HEK293T (cell line): ENCODE measurements at regions not wholly inside any gene's neighbourhood (a gene's known extent, or its start where the extent isn't known, plus 50 kb on each side); places are given as distances from the start of the nearest gene placed in this dataset.

Source experiments
- BHLHE40 ChIP-seq: fragments of 450-650 bp; IDR thresholded peaks from 2 replicates; pipeline ENCODE4 v1.6.1; 2016; ENCODE audit warnings: mild to moderate bottlenecking, moderate library complexity, borderline replicate concordance
- FOXA1 ChIP-seq: fragments of 450-650 bp; IDR thresholded peaks from 2 replicates; pipeline ENCODE4 v1.6.1; 2016; ENCODE audit warnings: mild to moderate bottlenecking
- FOXM1 ChIP-seq: fragments of 450-650 bp; IDR thresholded peaks from 2 replicates; pipeline ENCODE4 v1.6.1; 2017; ENCODE audit warnings: mild to moderate bottlenecking, borderline replicate concordance
- L3MBTL2 ChIP-seq: fragments of 450-650 bp; conservative IDR thresholded peaks from 2 replicates; pipeline ENCODE4 v1.6.1; 2016; ENCODE audit warnings: mild to moderate bottlenecking
- NFRKB ChIP-seq: fragments of 450-650 bp; IDR thresholded peaks from 2 replicates; pipeline ENCODE4 v1.6.1; 2016; ENCODE audit warnings: mild to moderate bottlenecking, moderate library complexity
- SP1 ChIP-seq: fragments of 450-650 bp; IDR thresholded peaks from 2 replicates; pipeline ENCODE4 v1.6.1; 2017
- TARDBP ChIP-seq: fragments of 450-650 bp; IDR thresholded peaks from 2 replicates; pipeline ENCODE4 v1.6.1; 2016
- TF ChIP-seq, protein P1 (sequence below): fragments of 450-650 bp; IDR thresholded peaks from 2 replicates; pipeline ENCODE4 v1.6.1; 2016

GRCh38 chr13:84366506-84366905, 484.2 kb upstream of the SLITRK1 start:
- no peak for TF ChIP-seq FOXM1
- TF ChIP-seq TARDBP = no peak
- no peak for TF ChIP-seq BHLHE40
- no peak for TF ChIP-seq L3MBTL2
- TF ChIP-seq, protein P1, sequence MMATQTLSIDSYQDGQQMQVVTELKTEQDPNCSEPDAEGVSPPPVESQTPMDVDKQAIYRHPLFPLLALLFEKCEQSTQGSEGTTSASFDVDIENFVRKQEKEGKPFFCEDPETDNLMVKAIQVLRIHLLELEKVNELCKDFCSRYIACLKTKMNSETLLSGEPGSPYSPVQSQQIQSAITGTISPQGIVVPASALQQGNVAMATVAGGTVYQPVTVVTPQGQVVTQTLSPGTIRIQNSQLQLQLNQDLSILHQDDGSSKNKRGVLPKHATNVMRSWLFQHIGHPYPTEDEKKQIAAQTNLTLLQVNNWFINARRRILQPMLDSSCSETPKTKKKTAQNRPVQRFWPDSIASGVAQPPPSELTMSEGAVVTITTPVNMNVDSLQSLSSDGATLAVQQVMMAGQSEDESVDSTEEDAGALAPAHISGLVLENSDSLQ = no peak
- TF ChIP-seq NFRKB = no peak
- TF ChIP-seq FOXA1 = no peak
- TF ChIP-seq SP1 = no peak
